Keratinocyte (primary cell): ENCODE measurements at regions not wholly inside any gene's neighbourhood (a gene's known extent, or its start where the extent isn't known, plus 50 kb on each side); places are given as distances from the start of the nearest gene placed in this dataset.

Source experiments
- DNase-seq: peaks from one replicate; pipeline ENCODE4 v3.0.0-alpha.2; 2011; ENCODE audit warnings: low read depth, missing footprints, low spot score
- FAIRE-seq: peaks from 2 replicates; lab custom pipeline; 2011; peaks lifted over from hg19 to GRCh38; lab: Jason Lieb, UNC
- H2AFZ ChIP-seq: 2 replicates; pipeline ENCODE4 v1.6.0; 2012; ENCODE audit warnings: low read length, control low read depth, inconsistent platforms; ENCODE audit not compliant: control insufficient read depth
- H3K27ac ChIP-seq: 2 replicates; pipeline ENCODE4 v1.5.1; 2011; ENCODE audit warnings: low read length; ENCODE audit not compliant: control insufficient read depth, insufficient read depth
- H3K27me3 ChIP-seq: 3 replicates; pipeline ENCODE4 v1.6.0; 2011; ENCODE audit warnings: low read length; ENCODE audit not compliant: control insufficient read depth, insufficient read depth; ENCODE audit errors: extremely low read depth
- H3K36me3 ChIP-seq, 2 experiments: 2 replicates in 1 of 2; 3 replicates in 1 of 2; pipeline ENCODE4 v1.5.1; 2011; ENCODE audit warnings: low read length in 2 of 2, mild to moderate bottlenecking in 1 of 2; ENCODE audit not compliant: control insufficient read depth in 2 of 2, insufficient read depth in 2 of 2; ENCODE audit errors: extremely low read depth in 1 of 2
- H3K4me1 ChIP-seq: 3 replicates; pipeline ENCODE4 v1.5.1; 2011; ENCODE audit warnings: low read length; ENCODE audit not compliant: control insufficient read depth, insufficient read depth; ENCODE audit errors: extremely low read depth
- H3K4me2 ChIP-seq: 3 replicates; pipeline ENCODE4 v1.6.0; 2011; ENCODE audit warnings: low read depth, low read length; ENCODE audit not compliant: control insufficient read depth, insufficient read depth; ENCODE audit errors: extremely low read depth
- H3K4me3 ChIP-seq, 3 experiments: fragments of 200-600 bp in 1 of 3; sonication (generic) in 1 of 3; 2 replicates in 2 of 3; 3 replicates in 1 of 3; pipeline ENCODE4 v1.5.1; 2011 to 2016; ENCODE audit warnings: low read length in 3 of 3, mild to moderate bottlenecking in 3 of 3, control low read depth in 2 of 3, inconsistent platforms in 1 of 3, low read depth in 1 of 3, mixed read lengths in 1 of 3, mixed run types in 1 of 3, moderate library complexity in 1 of 3; ENCODE audit not compliant: control insufficient read depth in 2 of 3, insufficient read depth in 2 of 3; ENCODE audit errors: extremely low read depth in 1 of 3
- H3K79me2 ChIP-seq: 2 replicates; pipeline ENCODE4 v1.6.0; 2012; ENCODE audit warnings: low read length; ENCODE audit not compliant: control insufficient read depth, insufficient read depth
- H3K9ac ChIP-seq: 3 replicates; pipeline ENCODE4 v1.6.0; 2011; ENCODE audit warnings: low read length; ENCODE audit not compliant: control insufficient read depth, insufficient read depth; ENCODE audit errors: extremely low read depth
- H3K9me1 ChIP-seq: 3 replicates; pipeline ENCODE4 v1.6.0; 2011; ENCODE audit warnings: low read length; ENCODE audit not compliant: control insufficient read depth, insufficient read depth; ENCODE audit errors: extremely low read depth
- H3K9me3 ChIP-seq: 2 replicates; pipeline ENCODE4 v1.5.1; 2012; ENCODE audit warnings: low read depth, low read length; ENCODE audit not compliant: control insufficient read depth
- H4K20me1 ChIP-seq: 3 replicates; pipeline ENCODE4 v1.6.0; 2011; ENCODE audit warnings: low read length; ENCODE audit not compliant: control insufficient read depth, insufficient read depth; ENCODE audit errors: extremely low read depth
- EZH2 ChIP-seq: IDR thresholded peaks from one replicate; pipeline ENCODE4 v1.6.1; 2012; ENCODE audit warnings: inconsistent platforms, mild to moderate bottlenecking, low read length, moderate library complexity
- dilution Hi-C: fragments of 300-500 bp; cut with MboI; formaldehyde crosslinking; loops from one replicate; pipeline ENCODE4 v1.7.0; 2020; ENCODE audit warnings: low sequenced_read_pairs; ENCODE audit not compliant: extremely low pct_ligation_motif_present
- TF ChIP-seq, protein P1 (sequence below), 3 experiments: IDR thresholded peaks in 1 of 3; conservative IDR thresholded peaks in 1 of 3; optimal IDR thresholded peaks in 1 of 3; 2 replicates in 2 of 3; 3 replicates in 1 of 3; pipeline versions ENCODE3 to v1.5.1; 2011; ENCODE audit warnings: low read length in 3 of 3, mild to moderate bottlenecking in 3 of 3, moderate library complexity in 2 of 3, control low read depth in 1 of 3, inconsistent platforms in 1 of 3; ENCODE audit not compliant: insufficient read depth in 2 of 3; ENCODE audit errors: extremely low read depth in 1 of 3

- DNase-seq (no peak), FAIRE-seq (no peak)
- Histone ChIP-seq H3K9me1 (no peaks in the 10 kb centered on the region), H3K36me3 (no peaks in the 10 kb centered on the region), H3K79me2 (no peaks in the 10 kb centered on the region), H3K9ac (no peak overlapping the region), H3K27me3 (no peaks in the 10 kb centered on the region), H3K9me3 (no peaks in the 10 kb centered on the region), H3K27ac (no peak overlapping the region), H2AFZ (no peak overlapping the region), H3K4me2 (no peak overlapping the region), H4K20me1 (no peaks in the 10 kb centered on the region), H3K4me3 (no peak overlapping the region), H3K4me1 (no peaks in the 10 kb centered on the region)
- TF ChIP-seq, protein P1, sequence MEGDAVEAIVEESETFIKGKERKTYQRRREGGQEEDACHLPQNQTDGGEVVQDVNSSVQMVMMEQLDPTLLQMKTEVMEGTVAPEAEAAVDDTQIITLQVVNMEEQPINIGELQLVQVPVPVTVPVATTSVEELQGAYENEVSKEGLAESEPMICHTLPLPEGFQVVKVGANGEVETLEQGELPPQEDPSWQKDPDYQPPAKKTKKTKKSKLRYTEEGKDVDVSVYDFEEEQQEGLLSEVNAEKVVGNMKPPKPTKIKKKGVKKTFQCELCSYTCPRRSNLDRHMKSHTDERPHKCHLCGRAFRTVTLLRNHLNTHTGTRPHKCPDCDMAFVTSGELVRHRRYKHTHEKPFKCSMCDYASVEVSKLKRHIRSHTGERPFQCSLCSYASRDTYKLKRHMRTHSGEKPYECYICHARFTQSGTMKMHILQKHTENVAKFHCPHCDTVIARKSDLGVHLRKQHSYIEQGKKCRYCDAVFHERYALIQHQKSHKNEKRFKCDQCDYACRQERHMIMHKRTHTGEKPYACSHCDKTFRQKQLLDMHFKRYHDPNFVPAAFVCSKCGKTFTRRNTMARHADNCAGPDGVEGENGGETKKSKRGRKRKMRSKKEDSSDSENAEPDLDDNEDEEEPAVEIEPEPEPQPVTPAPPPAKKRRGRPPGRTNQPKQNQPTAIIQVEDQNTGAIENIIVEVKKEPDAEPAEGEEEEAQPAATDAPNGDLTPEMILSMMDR (optimal IDR thresholded peaks at IDR 0.05 in 1 of 3, IDR thresholded peaks at IDR 0.05 in 1 of 3, conservative IDR thresholded peaks at IDR 0.05 in 1 of 3; ENCODE audit: extremely low read depth in 1 of 3, insufficient read depth in 2 of 3, low read length in 3 of 3): no peak
- TF ChIP-seq EZH2: no peak
- dilution Hi-C loops: no loop called here
These were observed 147.1 kb upstream of the NCAM1 start for GRCh38 chr11:112814168-112814567.

DNA sequence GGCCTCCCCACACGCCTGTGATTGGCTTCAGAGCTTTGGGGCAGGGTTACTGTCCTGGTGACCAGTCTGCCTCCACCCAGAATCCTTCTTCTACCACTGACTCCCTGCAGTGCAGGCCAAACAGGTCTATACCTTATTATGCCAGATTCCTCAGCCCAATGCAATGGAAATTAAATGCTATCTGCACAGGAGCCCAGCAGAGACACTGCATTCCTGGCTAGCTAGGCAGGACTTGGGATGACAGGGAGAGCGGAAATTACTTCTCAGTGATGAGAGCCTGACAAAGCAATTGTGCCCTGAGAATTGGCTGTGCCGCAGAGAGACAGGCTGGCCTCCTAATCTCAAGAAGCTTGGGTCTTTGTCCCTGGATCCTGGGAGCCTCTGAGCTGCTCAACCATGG, 143.8 kb upstream of the NCAM1 start:
- no peak overlapping the region for H3K4me3 ChIP-seq
- no peak overlapping the region for H3K9ac ChIP-seq
- H3K9me1 ChIP-seq: no peaks in the 10 kb centered on the region
- no peak overlapping the region for H3K4me2 ChIP-seq
- dilution Hi-C loops: no loop called here
- DNase-seq: no peak
- H3K36me3 ChIP-seq: no peaks in the 10 kb centered on the region
- no peak for FAIRE-seq
- H3K27me3 ChIP-seq: no peaks in the 10 kb centered on the region
- H3K9me3 ChIP-seq: no peaks in the 10 kb centered on the region
- no peaks in the 10 kb centered on the region for H4K20me1 ChIP-seq
- H3K27ac ChIP-seq: no peak overlapping the region
- no peaks in the 10 kb centered on the region for H3K4me1 ChIP-seq
- TF ChIP-seq, protein P1 (optimal IDR thresholded peaks at IDR 0.05 in 1 of 3, IDR thresholded peaks at IDR 0.05 in 1 of 3, conservative IDR thresholded peaks at IDR 0.05 in 1 of 3; ENCODE audit: extremely low read depth in 1 of 3, insufficient read depth in 2 of 3, low read length in 3 of 3): no peak
- no peak for TF ChIP-seq EZH2
- no peaks in the 10 kb centered on the region for H3K79me2 ChIP-seq
- no peak overlapping the region for H2AFZ ChIP-seq
